ENCODE measurements at regions not wholly inside any gene's neighbourhood (a gene's known extent, or its start where the extent isn't known, plus 50 kb on each side); places are given as distances from the start of the nearest gene placed in this dataset.

- Histone ChIP-seq H3K79me2 (ENCODE audit: control insufficient read depth, insufficient read depth, low read length) (no peaks in the 10 kb centered on the region), H3K4me3 (replicated peaks in 1 of 4; ENCODE audit: control extremely low read depth in 1 of 4, insufficient read depth in 1 of 4, low read depth in 3 of 4, low read length in 4 of 4) (no peak overlapping the region), H3K9me3 (ENCODE audit: control insufficient read depth, insufficient read depth, low read depth, low read length) (no peaks in the 10 kb centered on the region), H4K20me1 (ENCODE audit: control insufficient read depth, extremely low read depth, insufficient read depth, low read length) (no peaks in the 10 kb centered on the region), H3K4me2 (ENCODE audit: extremely low read depth, insufficient read depth, low read length) (no peak overlapping the region), H3K27ac (ENCODE audit: insufficient read depth, low read length) (no peak overlapping the region), H3K4me1 (ENCODE audit: control insufficient read depth, extremely low read depth, insufficient read depth, low read length) (no peaks in the 10 kb centered on the region), H2AFZ (ENCODE audit: low read length) (no peak overlapping the region), H3K36me3 (ENCODE audit: control insufficient read depth, insufficient read depth, low read length) (no peaks in the 10 kb centered on the region), H3K9ac (ENCODE audit: insufficient read depth, low read length) (no peak overlapping the region), H3K27me3 (ENCODE audit: control insufficient read depth, insufficient read depth, low read length) (no peaks in the 10 kb centered on the region)
- TF ChIP-seq CTCF (conservative IDR thresholded peaks at IDR 0.05 in 1 of 2, IDR thresholded peaks at IDR 0.05 in 1 of 2; ENCODE audit: low read depth in 1 of 2, low read length in 2 of 2) (no peak), EZH2 (IDR thresholded peaks at IDR 0.05; ENCODE audit: low read length, missing control alignments) (no peak)
- DNase-seq (ENCODE audit: low read depth in 2 of 2): no peak
Measured at GRCh38 chr3:20264900-20265567, 79.0 kb upstream of the SGO1 start.

GRCh38 chr3:20258371-20258770 lies 72.4 kb upstream of the SGO1 start:
- no peak for DNase-seq (ENCODE audit: low read depth in 2 of 2)

GRCh38 chr3:20256144-20256543 lies 70.1 kb upstream of the SGO1 start:
- no peak overlapping the region for H2AFZ ChIP-seq (ENCODE audit: low read length)
- no peaks in the 10 kb centered on the region for H3K36me3 ChIP-seq (ENCODE audit: control insufficient read depth, insufficient read depth, low read length)
- DNase-seq (ENCODE audit: low read depth in 2 of 2): peak in 1 of 2 donors; percentile 24
- no peak overlapping the region for H3K27ac ChIP-seq (ENCODE audit: insufficient read depth, low read length)
- TF ChIP-seq EZH2 (IDR thresholded peaks at IDR 0.05; ENCODE audit: low read length, missing control alignments) (no peak), CTCF (conservative IDR thresholded peaks at IDR 0.05 in 1 of 2, IDR thresholded peaks at IDR 0.05 in 1 of 2; ENCODE audit: low read depth in 1 of 2, low read length in 2 of 2) (no peak)
- no peak overlapping the region for H3K9ac ChIP-seq (ENCODE audit: insufficient read depth, low read length)
- H3K4me1 ChIP-seq (ENCODE audit: control insufficient read depth, extremely low read depth, insufficient read depth, low read length): no peaks in the 10 kb centered on the region
- H3K4me2 ChIP-seq (ENCODE audit: extremely low read depth, insufficient read depth, low read length): no peak overlapping the region
- H4K20me1 ChIP-seq (ENCODE audit: control insufficient read depth, extremely low read depth, insufficient read depth, low read length): no peaks in the 10 kb centered on the region
- H3K27me3 ChIP-seq (ENCODE audit: control insufficient read depth, insufficient read depth, low read length): no peaks in the 10 kb centered on the region
- no peaks in the 10 kb centered on the region for H3K9me3 ChIP-seq (ENCODE audit: control insufficient read depth, insufficient read depth, low read depth, low read length)
- no peak overlapping the region for H3K4me3 ChIP-seq (replicated peaks in 1 of 4; ENCODE audit: control extremely low read depth in 1 of 4, insufficient read depth in 1 of 4, low read depth in 3 of 4, low read length in 4 of 4)
- H3K79me2 ChIP-seq (ENCODE audit: control insufficient read depth, insufficient read depth, low read length): no peaks in the 10 kb centered on the region

More at GRCh38 chr3:20258371-20258770, 72.4 kb upstream of the SGO1 start:
- no peak overlapping the region for H3K4me2 ChIP-seq (ENCODE audit: extremely low read depth, insufficient read depth, low read length)
- no peak overlapping the region for H2AFZ ChIP-seq (ENCODE audit: low read length)
- H3K9ac ChIP-seq (ENCODE audit: insufficient read depth, low read length): no peak overlapping the region
- no peaks in the 10 kb centered on the region for H3K4me1 ChIP-seq (ENCODE audit: control insufficient read depth, extremely low read depth, insufficient read depth, low read length)
- no peak overlapping the region for H3K27ac ChIP-seq (ENCODE audit: insufficient read depth, low read length)
- H3K36me3 ChIP-seq (ENCODE audit: control insufficient read depth, insufficient read depth, low read length): no peaks in the 10 kb centered on the region
- H3K27me3 ChIP-seq (ENCODE audit: control insufficient read depth, insufficient read depth, low read length): no peaks in the 10 kb centered on the region
- H4K20me1 ChIP-seq (ENCODE audit: control insufficient read depth, extremely low read depth, insufficient read depth, low read length): no peaks in the 10 kb centered on the region
- H3K79me2 ChIP-seq (ENCODE audit: control insufficient read depth, insufficient read depth, low read length): no peaks in the 10 kb centered on the region
- TF ChIP-seq EZH2 (IDR thresholded peaks at IDR 0.05; ENCODE audit: low read length, missing control alignments): no peak
- TF ChIP-seq CTCF (conservative IDR thresholded peaks at IDR 0.05 in 1 of 2, IDR thresholded peaks at IDR 0.05 in 1 of 2; ENCODE audit: low read depth in 1 of 2, low read length in 2 of 2): no peak
- no peaks in the 10 kb centered on the region for H3K9me3 ChIP-seq (ENCODE audit: control insufficient read depth, insufficient read depth, low read depth, low read length)
- H3K4me3 ChIP-seq (replicated peaks in 1 of 4; ENCODE audit: control extremely low read depth in 1 of 4, insufficient read depth in 1 of 4, low read depth in 3 of 4, low read length in 4 of 4): no peak overlapping the region

Data from fibroblast of lung (primary cell).